Psoas muscle (tissue), 7 donors: ENCODE measurements at regions not wholly inside any gene's neighbourhood (a gene's known extent, or its start where the extent isn't known, plus 50 kb on each side); places are given as distances from the start of the nearest gene placed in this dataset.

Experiments
- ATAC-seq, 4 donors: fragments of 200-7000 bp; cut with Tn5 transposase; one replicate each; pipeline ENCODE4 v1.9.1; 2020; ENCODE audit warnings: moderate library complexity in 3 of 4, mild to moderate bottlenecking in 2 of 4
- DNase-seq, 2 donors: peaks; one replicate each; pipeline ENCODE4 v3.0.0-alpha.2; 2020
- H3K27ac ChIP-seq: fragments of 200-600 bp; one replicate; pipeline ENCODE4 v1.8.0; 2022
- H3K27me3 ChIP-seq, 3 donors: fragments of 200-600 bp in 1 of 3; one replicate each; pipeline versions ENCODE4 v1.6.1 to v1.8.0; 2013 to 2022; ENCODE audit warnings: low read length in 2 of 3, mild to moderate bottlenecking in 2 of 3, moderate library complexity in 1 of 3; ENCODE audit not compliant: insufficient read depth in 3 of 3
- H3K36me3 ChIP-seq, 2 donors: fragments of 200-600 bp in 1 of 2; one replicate each; pipeline versions ENCODE4 v1.6.1 to v1.8.0; 2013 to 2022; ENCODE audit warnings: low read depth in 1 of 2, mild to moderate bottlenecking in 1 of 2, moderate library complexity in 1 of 2; ENCODE audit not compliant: insufficient read depth in 1 of 2
- H3K4me1 ChIP-seq: fragments of 200-600 bp; one replicate; pipeline ENCODE4 v1.8.0; 2022
- H3K4me3 ChIP-seq: fragments of 200-600 bp; one replicate; pipeline ENCODE4 v1.8.0; 2022; ENCODE audit warnings: mild to moderate bottlenecking
- H3K9me3 ChIP-seq: fragments of 200-600 bp; one replicate; pipeline ENCODE4 v1.8.0; 2022
- CTCF ChIP-seq: fragments of 200-600 bp; IDR thresholded peaks from one replicate; pipeline ENCODE4 v1.8.0; 2022; ENCODE audit warnings: antibody characterized with exemption
- WGBS, 3 donors: extraction: QIAGEN DNeasy Blood & Tissue Kit; methylation state at CpG; one replicate each; pipeline versions ENCODE4 v1.1.6 to v1.1.7; 2013; 5-methylcytosine and 5-hydroxymethylcytosine counted together
- intact Hi-C, 2 donors: fragments of 100-400 bp; cut with DNase I; formaldehyde crosslinking; loops; one replicate each; pipeline versions ENCODE4 v1.11.0 to v1.14.2; 2022
- donor health status: healthy with polysubstance abuse.
- donor health status: DM: no; HTN: no; CAD: no; lungs with moderate emphysema.
- donor health status: Bipolar disorder and iron deficiency.
- donor health status: healthy.
- donor health status: DM: yes; HTN: yes; CAD: no.
- donor health status: DM: no; HTN: no; CAD: no.
- donor health status: DM: yes; HTN: yes; CAD: no.

GRCh38 chr4:149145803-149146202, 669.8 kb downstream of the IQCM start:
- no peaks in the 10 kb centered on the region for H3K27me3 ChIP-seq
- H3K4me3 ChIP-seq = no peak overlapping the region
- no peak overlapping the region for H3K27ac ChIP-seq
- intact Hi-C loops = no loop called here
- H3K36me3 ChIP-seq = no peaks in the 10 kb centered on the region
- H3K9me3 ChIP-seq = no peaks in the 10 kb centered on the region
- ATAC-seq (no peak), DNase-seq (no peak)
- 65 to 83% (median 67%) methylated on average over 2 of the region's 2 CpGs for WGBS, 3 donors
- H3K4me1 ChIP-seq = no peaks in the 10 kb centered on the region
- TF ChIP-seq CTCF = no peak

- H3K36me3 ChIP-seq = no peaks in the 10 kb centered on the region
- 57 to 65% (median 60%) methylated on average over 1 of the region's 1 CpG for WGBS, 3 donors
- intact Hi-C loops = no loop called here
- no peaks in the 10 kb centered on the region for H3K9me3 ChIP-seq
- no peak for TF ChIP-seq CTCF
- no peak overlapping the region for H3K27ac ChIP-seq
- no peaks in the 10 kb centered on the region for H3K4me1 ChIP-seq
- H3K4me3 ChIP-seq = no peak overlapping the region
- no peak for ATAC-seq
- no peak for DNase-seq
- H3K27me3 ChIP-seq = no peaks in the 10 kb centered on the region
Measured at GRCh38 chr4:149144060-149144459, 671.6 kb downstream of the IQCM start.

- Histone ChIP-seq H3K36me3 (no peaks in the 10 kb centered on the region), H3K4me3 (no peak overlapping the region), H3K9me3 (no peaks in the 10 kb centered on the region), H3K27ac (no peak overlapping the region), H3K4me1 (no peaks in the 10 kb centered on the region), H3K27me3 (no peaks in the 10 kb centered on the region)
- WGBS, 3 donors = 76 to 85% (median 82%) methylated on average over 2 of the region's 2 CpGs
- no peak for TF ChIP-seq CTCF
- intact Hi-C loops = no loop called here
- ATAC-seq = no peak
- DNase-seq = no peak
Measured at GRCh38 chr4:149141391-149141790, 674.3 kb downstream of the IQCM start.

- Histone ChIP-seq H3K4me1 (no peaks in the 10 kb centered on the region), H3K4me3 (no peak overlapping the region), H3K27ac (no peak overlapping the region), H3K9me3 (no peaks in the 10 kb centered on the region), H3K27me3 (no peaks in the 10 kb centered on the region), H3K36me3 (no peaks in the 10 kb centered on the region)
- WGBS, 3 donors = 61 to 65% (median 61%) methylated on average over 2 of the region's 2 CpGs
- intact Hi-C loops = no loop called here
- ATAC-seq (no peak), DNase-seq (no peak)
- no peak for TF ChIP-seq CTCF
Measured at GRCh38 chr4:149140841-149141240, 674.8 kb downstream of the IQCM start.

GRCh38 chr4:149136951-149137620, 678.6 kb downstream of the IQCM start:
- Histone ChIP-seq H3K4me3 (no peak overlapping the region), H3K9me3 (no peaks in the 10 kb centered on the region), H3K4me1 (no peaks in the 10 kb centered on the region), H3K27ac (no peak overlapping the region), H3K36me3 (no peaks in the 10 kb centered on the region), H3K27me3 (no peaks in the 10 kb centered on the region)
- DNase-seq (no peak), ATAC-seq (no peak)
- intact Hi-C loops = no loop called here
- WGBS, 3 donors = 70 to 73% (median 72%) methylated on average over 3 of the region's 3 CpGs
- no peak for TF ChIP-seq CTCF
